IgD-negative memory B cell (primary cell): ENCODE measurements at regions not wholly inside any gene's neighbourhood (a gene's known extent, or its start where the extent isn't known, plus 50 kb on each side); places are given as distances from the start of the nearest gene placed in this dataset.
"Not testable (repeated sequence)": the region's sequence is repeated elsewhere in the genome, so short reads cannot be mapped to it uniquely, and the experiment has no call there.

Source experiments
- H3K27ac Mint-ChIP-seq, 3 donors: one replicate each; pipeline ENCODE4 v1.8.0; 2020 to 2022; ENCODE audit warnings: mild to moderate bottlenecking in 3 of 3, mixed read lengths in 3 of 3, moderate library complexity in 1 of 3
- H3K27me3 Mint-ChIP-seq: one replicate; pipeline ENCODE4 v1.8.0; 2021; ENCODE audit warnings: mixed read lengths
- H3K36me3 Mint-ChIP-seq: one replicate; pipeline ENCODE4 v1.8.0; 2020; ENCODE audit warnings: mild to moderate bottlenecking, mixed read lengths
- H3K4me1 Mint-ChIP-seq, 3 donors: one replicate each; pipeline ENCODE4 v1.8.0; 2020 to 2022; ENCODE audit warnings: mixed read lengths in 3 of 3, mild to moderate bottlenecking in 1 of 3
- H3K4me3 Mint-ChIP-seq, 4 donors: one replicate each; pipeline ENCODE4 v1.8.0; 2020 to 2022; ENCODE audit warnings: mild to moderate bottlenecking in 4 of 4, mixed read lengths in 4 of 4, moderate library complexity in 3 of 4
- H3K9me3 Mint-ChIP-seq, 3 donors: one replicate each; pipeline ENCODE4 v1.8.0; 2020 to 2021; ENCODE audit warnings: mixed read lengths in 3 of 3, mild to moderate bottlenecking in 1 of 3

DNA sequence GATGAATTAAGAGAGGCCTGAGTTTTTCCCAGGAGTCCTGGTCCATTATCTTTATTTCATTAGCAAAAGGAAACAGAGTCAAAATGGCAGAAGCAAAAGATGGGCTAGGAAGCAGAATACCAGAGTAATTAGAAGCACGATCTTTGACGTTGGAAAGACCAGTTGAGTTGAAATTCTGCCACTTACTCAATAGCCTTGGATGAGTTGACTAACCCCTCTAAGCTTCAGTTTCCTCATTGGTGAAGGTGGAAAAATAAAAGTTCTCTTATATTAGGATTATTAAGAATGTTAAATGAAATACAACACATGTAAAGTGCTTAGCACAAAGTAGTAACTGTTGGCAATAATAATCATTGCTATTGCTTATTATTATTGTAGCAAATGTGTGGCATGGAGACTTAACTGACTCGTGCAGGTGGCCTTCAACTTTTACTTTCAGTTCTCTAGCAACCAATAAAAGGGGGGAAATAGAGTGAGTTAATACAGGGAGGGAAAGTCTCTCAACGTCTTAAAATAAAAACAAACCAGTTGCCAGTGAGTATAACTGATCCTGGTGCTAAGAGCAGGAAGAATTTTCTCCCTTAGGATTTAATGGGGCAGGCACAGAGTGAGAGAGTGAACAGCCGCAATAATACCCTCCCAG, 50.8 kb upstream of the ACBD5 start:
- Mint-ChIP-seq H3K4me1 (peaks cover 2 to 15% (median 12%) of the 10 kb centered on the region in 3 donors), H3K27ac (peak overlapping the region in 2 of 3 donors; percentile 10 to 89), H3K4me3 (peak overlapping the region; percentile 77 to 94 (median 83))
- not testable (repeated sequence) for H3K36me3 Mint-ChIP-seq, H3K27me3 Mint-ChIP-seq, H3K9me3 Mint-ChIP-seq
